Mammary epithelial cell (primary cell): ENCODE measurements at regions not wholly inside any gene's neighbourhood (a gene's known extent, or its start where the extent isn't known, plus 50 kb on each side); places are given as distances from the start of the nearest gene placed in this dataset.

Experiments used
- EZH2 ChIP-seq: IDR thresholded peaks from 2 replicates; pipeline ENCODE4 v1.6.1; 2012; ENCODE audit warnings: low read length, inconsistent platforms, borderline replicate concordance
- TF ChIP-seq, protein P1 (sequence below), 2 donors: IDR thresholded peaks in 1 of 2; conservative IDR thresholded peaks in 1 of 2; 2 replicates each; pipeline ENCODE4 v1.5.1; 2011 to 2012; ENCODE audit warnings: inconsistent platforms in 2 of 2, low read length in 2 of 2, mild to moderate bottlenecking in 2 of 2, control low read depth in 1 of 2, low read depth in 1 of 2; ENCODE audit not compliant: insufficient read depth in 1 of 2; ENCODE audit errors: extremely low read depth in 1 of 2

DNA sequence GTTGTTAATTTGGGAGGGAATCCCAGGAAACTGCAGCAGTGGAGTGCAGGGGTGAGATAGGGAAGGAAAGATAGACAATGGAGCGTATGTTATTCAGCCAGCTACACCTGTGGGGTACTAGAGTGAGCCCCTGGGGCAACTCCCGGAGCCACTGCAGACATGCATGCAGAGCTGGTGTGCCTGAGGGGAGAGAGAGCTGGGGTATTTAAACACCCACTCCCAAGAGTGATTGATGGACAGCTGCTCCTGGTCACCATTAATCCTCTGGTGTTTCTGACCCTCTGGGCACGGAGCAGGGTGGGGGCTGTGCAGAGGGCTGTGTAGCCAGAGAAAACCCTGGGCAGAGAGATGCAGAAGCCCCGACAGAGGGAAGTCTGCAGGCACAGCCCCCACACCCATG is 146.7 kb upstream of the CDH4 start:
- TF ChIP-seq, protein P1, sequence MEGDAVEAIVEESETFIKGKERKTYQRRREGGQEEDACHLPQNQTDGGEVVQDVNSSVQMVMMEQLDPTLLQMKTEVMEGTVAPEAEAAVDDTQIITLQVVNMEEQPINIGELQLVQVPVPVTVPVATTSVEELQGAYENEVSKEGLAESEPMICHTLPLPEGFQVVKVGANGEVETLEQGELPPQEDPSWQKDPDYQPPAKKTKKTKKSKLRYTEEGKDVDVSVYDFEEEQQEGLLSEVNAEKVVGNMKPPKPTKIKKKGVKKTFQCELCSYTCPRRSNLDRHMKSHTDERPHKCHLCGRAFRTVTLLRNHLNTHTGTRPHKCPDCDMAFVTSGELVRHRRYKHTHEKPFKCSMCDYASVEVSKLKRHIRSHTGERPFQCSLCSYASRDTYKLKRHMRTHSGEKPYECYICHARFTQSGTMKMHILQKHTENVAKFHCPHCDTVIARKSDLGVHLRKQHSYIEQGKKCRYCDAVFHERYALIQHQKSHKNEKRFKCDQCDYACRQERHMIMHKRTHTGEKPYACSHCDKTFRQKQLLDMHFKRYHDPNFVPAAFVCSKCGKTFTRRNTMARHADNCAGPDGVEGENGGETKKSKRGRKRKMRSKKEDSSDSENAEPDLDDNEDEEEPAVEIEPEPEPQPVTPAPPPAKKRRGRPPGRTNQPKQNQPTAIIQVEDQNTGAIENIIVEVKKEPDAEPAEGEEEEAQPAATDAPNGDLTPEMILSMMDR (conservative IDR thresholded peaks at IDR 0.05 in 1 of 2, IDR thresholded peaks at IDR 0.05 in 1 of 2; ENCODE audit: extremely low read depth in 1 of 2, insufficient read depth in 1 of 2, low read depth in 1 of 2, low read length in 2 of 2): no peak
- no peak for TF ChIP-seq EZH2
